Left forelimb (tissue), 1 donor: ENCODE measurements at regions not wholly inside any gene's neighbourhood (a gene's known extent, or its start where the extent isn't known, plus 50 kb on each side); places are given as distances from the start of the nearest gene placed in this dataset.
"Not testable (repeated sequence)": the region's sequence is repeated elsewhere in the genome, so short reads cannot be mapped to it uniquely, and the experiment has no call there.

Experiments
- DNase-seq: peaks from one replicate; pipeline ENCODE4 v3.0.0-alpha.2; 2018; ENCODE audit warnings: low spot score

DNA sequence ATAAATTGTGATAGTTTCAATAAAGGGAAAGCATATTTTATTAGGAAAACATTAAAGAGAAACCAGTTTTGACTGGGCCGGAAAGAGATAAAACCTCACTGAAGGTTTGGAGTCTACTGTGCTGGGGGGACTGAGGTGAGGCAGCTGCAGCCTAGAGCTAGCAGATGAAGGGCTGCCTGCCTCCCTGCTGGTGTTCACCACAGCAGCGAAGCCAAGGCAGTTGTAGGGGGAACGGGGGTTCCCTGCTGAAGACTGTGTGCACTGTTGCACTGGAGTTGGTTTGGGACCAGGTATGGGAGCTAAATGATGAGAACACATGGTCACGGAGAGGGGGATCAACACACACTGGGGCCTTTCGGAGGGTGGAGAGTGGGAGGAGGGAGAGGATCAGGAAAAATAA is 546.5 kb upstream of the SMIM31 start:
- no peak for DNase-seq

DNA sequence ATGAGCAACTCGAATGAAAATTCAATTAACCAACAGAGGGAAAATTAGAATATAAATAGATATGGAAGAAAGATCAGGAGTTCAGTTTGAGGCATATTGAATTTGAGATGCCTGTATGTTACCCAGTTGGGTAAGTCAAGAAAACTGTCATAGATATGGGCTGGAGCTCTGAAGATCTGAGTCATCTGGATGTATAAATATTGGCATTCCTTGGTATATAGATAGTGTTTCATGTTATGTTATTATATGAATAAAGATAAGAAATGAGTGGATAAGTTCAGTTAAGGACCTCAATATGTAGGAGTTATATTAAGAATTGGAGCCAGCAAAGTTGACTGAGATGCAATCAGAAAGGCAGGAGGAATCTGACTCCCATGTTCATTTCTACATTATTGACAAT is 543.6 kb upstream of the SMIM31 start:
- DNase-seq = no peak

DNA sequence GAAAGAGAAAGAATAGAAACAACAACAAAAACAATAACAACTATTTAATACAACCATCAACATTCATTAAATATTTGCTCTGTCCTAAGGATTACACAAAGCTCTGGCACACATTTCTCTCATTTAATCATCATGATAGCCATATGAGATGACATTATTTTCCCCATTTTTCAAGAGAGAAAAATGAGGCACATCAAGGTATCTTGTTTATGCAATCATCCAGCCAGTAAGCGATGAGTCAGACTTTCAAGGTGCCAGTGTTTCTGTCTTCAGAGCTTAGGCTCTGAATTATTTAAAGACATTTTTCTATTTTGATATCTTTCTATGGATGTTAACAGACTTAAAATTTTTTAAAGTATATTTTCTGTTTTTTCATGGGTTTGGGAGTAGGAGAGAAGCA is 541.8 kb upstream of the SMIM31 start:
- no peak for DNase-seq

DNA sequence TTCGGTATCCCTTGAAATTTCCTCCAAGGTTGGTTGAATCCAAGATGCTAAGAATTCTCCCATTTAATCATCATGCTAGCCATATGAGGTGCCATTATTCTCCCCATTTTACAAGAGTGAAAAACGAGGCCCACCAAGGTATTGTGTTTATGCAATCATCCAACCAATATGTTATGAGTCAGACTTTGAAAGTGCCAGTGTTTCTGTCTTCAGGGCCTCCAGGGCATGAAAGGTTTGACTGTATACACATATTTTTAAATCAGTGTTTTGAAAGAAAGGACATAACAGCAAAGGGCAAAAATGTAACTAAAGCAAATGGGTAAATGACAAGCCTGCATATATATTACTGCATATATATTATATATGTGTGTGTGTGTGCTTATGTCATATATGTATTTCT is 541.2 kb upstream of the SMIM31 start:
- no peak for DNase-seq

DNA sequence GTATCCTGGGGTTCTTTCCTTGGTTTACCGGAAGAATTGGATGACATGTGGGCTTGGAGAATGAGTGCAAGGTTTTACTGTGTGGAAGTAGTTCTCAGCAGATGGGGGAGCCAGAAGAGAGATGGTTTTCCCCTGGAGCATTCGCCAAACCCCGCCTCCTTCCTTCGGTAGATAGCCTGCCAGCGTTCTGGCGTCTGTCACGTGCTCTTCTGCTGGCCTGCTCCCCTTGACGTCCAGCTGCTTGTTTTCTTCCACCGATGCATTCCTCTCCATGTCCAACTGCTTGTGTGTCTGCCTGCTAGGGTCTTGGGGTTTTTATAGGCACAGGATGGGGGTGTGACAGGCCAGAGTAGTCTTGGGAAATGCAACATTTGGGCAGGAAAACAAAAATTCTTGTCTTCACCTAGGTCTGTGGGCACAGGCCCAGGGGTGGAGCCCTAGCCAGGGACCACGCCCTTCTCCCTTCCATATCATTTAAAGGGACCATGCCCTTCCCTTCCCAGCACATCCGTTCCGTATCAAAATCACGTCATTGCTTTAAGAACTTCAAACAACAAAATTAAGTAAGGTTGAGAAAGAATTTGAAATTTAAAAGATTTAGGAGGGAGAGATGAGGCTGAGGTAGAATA is 538.7 kb upstream of the SMIM31 start:
- DNase-seq = no peak

DNA sequence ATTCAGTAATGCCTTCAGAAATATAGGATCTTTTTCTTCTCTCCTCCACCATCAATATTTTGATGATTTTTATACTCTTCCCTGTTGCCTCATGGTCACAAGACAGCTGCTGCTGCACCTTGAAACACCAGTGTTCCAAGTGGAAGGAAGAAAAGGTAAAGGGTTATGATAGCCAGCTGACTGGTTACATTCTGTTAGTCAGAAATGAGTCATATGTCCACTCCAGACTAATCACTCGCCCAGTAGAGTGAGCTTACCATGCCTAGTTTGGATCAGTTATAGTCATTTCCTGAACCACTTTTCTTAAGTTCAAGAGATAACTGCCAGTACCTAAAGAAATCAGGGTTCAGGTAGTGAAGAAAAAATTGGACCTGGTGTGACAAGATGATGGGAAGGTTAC is 532.3 kb upstream of the SMIM31 start:
- no peak for DNase-seq

DNA sequence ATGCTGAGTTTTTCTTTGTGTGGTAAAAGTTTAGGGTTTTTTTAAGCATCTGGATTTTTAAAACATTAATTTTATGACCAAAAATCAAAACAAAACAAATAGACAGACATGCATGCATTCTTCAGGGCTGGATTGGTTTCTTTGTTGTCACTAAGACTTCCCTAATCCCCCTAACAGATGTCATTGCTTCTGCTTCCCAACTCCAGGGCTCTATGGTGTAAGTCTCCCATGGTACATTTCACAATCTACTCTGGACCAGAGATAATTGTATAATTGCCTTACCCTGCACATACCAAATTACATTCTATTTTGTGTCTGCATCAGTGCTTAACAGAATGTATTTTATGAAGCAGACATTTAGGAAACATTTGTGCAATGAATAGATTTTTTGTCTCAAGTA is 529.1 kb upstream of the SMIM31 start:
- no peak for DNase-seq

DNA sequence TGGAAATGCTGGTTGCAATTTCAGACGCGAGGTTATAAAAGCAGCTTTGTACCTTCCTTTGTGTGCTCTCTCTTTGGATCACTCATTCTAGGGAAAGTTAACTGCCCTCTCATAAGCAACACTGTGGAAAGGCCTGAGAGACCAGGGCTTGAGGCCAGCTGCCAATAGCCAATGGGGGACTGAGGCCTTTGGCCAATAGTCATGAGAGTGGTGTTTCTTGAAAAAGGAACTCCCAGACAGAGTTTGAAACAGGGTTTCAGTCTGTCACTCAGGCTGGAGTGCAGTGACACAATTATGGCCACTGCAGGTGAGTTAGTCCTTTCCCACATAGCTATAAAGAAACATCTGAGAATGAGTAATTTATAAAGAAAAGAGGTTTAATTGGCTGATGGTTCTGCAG is 524.7 kb upstream of the SMIM31 start:
- DNase-seq = no peak

DNA sequence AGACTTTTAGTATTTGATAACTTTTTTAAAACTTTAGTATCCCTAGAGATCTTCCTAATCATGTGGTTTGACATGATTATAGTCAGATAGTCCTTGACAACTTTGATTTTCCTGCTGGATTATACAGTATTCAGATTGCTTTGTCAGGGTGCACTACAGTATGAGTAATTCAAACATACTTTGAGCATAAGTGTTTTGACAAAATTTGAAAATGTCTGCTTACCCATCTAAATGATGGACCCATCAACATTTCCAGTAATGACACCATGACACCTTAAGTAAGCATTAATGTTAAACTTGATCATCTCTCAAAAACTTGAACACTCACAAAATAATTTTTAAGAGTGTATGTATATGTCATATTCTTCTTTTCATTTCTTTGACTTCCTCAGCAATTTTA is 514.5 kb upstream of the SMIM31 start:
- no peak for DNase-seq

DNA sequence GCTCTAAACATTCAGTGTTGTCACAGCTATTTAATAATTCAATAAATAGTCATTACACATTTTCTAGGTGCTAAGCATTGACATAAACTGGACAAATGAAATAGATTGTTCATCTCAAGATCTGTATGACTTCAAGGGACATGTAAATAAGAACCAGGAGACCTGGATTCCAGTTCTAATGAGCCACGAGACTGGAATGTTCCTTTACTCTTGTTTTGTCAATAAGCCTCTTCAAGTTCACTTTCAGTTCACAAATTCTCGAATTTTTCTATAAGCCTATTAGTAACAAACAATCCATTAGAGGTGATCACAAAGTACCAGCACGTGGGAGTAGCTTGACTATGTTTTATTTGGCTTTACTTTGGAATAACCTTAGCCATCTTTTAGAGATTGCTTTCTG is 514.0 kb upstream of the SMIM31 start:
- DNase-seq = no peak

DNA sequence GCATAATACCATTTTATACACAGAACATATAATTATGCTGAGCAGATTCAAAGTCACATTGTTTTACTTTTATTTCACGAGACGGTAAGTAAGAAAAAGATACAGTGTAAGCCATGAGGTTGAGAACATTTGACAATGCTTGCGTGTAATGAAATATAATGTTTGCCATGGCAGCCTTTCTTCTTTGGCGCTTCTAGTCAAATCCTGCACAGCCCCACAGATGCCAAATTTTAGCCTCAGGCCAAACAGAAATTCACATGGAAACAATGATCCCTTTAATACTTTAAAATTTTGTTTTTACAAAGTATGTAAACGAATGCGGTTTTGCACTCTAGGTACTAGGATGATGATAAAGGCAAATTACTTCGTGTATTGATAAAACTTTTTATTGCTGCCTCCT is 502.7 kb upstream of the SMIM31 start:
- DNase-seq = no peak

DNA sequence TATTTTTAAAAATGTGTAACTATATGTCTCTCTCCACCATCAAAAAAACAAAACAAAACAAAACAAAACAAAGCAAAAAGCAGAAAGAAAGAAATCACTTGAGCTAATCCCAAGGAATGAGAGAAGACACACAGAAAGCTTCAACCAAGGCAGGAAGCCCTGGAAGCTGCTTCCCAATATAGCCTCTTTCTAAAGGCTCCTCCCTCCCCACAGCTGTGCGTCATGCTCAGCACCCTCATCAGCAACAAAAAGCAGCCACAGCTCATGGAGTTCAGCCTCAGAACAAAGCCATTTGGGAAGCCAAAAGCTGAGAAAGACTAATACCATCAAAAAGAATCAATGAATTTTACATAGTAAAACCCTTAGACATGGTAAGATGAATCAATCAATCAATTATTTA is 501.6 kb upstream of the SMIM31 start:
- DNase-seq = no peak

DNA sequence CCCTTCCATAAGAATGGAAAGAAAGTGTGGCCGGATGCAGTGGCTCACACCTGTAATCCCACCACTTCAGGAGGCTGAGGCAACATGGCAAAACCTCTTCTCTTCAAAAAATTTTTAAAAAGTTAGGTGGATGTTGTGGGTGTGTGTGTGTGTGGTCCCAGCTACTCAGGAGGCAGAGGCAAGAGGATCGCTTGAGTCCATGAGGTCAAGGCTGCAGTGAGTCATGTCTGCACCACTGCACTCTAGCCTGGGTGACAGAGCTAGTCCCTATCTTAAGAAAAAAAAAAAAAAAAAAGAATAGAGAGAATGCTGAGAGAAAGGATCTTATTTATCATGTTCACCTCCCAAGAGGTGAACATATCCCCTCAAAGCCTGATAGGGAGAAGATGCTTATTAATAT is 492.1 kb upstream of the SMIM31 start:
- no peak for DNase-seq

DNA sequence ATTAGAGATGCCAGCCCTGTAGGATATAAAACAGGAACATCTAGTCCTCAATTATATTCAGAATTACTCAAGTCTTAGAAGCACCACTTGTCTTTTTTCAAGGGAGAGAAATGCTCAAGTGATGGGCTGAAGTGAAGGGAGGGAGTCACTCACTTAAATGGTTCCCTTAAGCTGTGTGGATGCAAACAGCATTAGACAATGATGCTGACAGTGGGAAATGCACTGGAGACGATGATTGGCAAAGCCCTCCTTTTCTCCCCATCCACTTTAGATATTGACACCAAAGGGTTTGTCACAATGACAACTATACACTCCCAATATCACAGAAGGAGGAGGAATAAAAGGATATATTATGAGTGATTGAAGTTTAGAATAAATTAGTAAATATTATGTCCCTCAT is 491.4 kb upstream of the SMIM31 start:
- DNase-seq = not testable (repeated sequence)

DNA sequence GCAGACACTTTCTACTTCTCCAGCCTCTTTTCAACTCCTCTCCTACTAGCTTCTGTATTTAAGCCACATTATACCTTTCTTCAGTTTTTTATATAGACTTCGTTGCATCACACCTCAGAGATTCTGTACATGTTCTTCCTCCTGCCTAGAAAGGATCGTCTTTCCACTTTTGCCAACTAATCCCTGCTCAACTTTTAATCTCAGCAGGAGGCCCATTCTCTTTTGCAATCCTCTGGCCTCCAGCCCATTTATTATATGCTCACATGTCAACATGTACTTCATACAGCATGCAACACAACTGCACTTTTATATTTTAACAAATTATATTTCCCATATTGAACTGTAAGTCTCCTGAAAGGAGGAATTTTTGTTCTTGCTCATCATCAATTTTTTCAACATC is 476.5 kb upstream of the SMIM31 start:
- DNase-seq = not testable (repeated sequence)

DNA sequence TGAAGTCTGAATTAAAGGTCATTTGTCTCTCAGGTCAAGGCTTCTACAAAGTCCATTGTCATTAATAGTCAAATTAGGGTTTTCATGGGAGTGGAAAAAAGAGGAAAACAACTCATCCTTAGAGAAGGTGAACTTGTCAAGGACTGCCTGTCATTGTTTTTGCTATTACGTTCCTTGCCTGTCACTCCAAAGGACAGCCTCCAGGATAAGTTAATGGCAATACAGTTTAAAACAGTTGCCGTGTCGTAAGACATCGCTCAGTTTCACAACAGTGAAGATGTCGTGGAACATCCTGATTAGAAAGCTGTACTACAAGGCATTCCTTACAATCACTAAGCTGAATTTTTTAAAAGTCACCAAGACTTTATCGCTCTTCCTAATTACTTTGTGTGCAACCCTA is 466.8 kb upstream of the SMIM31 start:
- DNase-seq = no peak

DNA sequence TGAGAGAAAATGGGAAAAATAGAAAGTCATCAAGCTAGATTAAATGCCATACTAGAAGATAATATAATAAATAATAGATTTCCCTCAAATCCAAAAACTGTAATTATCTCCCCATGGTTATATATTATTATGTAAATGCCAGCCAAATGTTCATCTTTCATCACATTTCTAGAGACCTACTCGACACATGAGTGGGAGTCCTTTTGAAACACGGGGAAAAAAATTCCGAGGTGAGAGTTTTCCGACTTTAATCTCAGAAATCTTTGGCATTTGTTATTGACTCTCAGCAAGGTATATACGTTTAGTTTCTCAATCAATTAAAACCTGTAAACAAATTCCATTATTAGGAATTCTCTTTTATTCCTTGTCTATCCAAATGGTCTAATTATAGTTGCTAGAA is 465.4 kb upstream of the SMIM31 start:
- DNase-seq = no peak

DNA sequence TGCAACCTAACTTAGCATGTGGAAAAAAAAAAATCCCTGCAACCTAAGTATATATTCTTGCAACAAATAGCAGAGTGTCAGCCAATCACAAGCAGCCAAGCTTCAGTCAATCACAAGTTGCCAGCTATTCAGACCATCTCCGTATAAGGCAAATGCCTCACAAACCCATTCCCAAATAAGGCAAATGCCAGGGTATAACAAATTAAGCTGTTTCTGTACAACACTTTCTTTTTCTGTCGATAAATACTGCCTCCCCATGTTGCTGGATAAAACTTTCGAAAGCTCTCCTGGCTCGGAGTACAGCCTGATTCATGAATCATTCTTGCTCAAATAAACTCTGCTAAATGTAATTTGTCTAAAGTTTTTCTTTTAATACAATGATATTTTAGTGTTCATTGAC is 460.7 kb upstream of the SMIM31 start:
- DNase-seq = no peak

DNA sequence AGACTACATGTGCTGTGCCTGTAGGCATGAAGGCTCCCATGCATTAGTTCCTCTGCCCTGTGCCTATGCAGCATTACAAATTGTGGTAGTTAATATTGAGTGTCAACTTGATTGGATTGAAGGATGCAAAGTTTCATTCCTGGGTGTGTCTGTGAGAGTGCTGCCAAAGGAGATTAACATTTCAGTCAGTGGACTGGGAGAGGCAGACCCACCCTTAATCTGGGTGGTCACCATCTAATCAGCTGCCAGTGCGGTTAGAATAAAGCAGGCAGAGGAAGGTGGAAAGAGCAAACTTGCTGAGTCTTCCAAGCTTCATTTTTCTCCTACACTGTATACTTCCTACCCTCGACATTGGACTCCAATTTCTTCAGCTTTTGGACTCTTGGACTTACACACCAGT is 460.2 kb upstream of the SMIM31 start:
- no peak for DNase-seq

DNA sequence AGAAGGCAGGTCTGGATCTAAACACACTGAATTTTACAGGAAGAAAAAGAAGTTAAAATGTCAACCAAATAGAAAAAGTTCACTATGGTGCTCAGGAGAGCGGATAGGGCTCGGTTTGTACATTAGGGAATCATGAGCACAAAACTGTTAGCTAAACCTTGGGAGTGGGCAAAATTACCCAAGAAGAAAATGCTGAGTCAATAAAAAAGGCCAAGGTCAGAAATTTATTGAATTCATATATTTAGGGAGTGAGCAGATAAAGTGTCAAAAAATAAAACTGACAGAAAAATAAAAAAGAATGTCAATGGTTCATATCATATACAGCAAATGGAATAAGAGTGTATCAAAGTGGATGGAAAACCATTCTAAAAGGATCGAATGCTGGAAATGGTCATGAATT is 452.5 kb upstream of the SMIM31 start:
- no peak for DNase-seq

DNA sequence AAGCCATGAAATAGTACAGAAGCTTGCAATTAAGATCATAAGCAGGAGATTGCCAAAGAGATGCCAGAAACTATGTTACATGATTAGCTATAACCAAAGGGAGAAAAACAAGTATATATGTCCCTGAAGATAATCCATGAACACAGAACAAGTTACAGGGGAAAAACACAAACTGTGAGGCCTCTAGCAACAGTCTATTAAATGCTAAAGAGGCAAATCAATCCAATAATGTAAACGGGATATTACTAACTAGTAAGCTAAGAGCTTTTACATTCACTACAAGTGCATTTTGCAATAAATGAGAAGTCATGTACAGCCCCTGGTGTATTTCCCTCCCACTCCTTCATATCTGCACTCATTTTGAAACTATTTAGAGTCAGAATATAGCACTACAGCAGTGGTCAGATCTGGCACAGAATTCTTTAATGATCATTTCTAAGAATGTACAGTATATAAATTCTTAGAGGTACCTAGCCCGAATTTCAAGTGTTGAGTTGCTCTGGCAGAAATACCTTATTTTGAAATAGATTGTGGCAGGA is 449.8 kb upstream of the SMIM31 start:
- no peak for DNase-seq

DNA sequence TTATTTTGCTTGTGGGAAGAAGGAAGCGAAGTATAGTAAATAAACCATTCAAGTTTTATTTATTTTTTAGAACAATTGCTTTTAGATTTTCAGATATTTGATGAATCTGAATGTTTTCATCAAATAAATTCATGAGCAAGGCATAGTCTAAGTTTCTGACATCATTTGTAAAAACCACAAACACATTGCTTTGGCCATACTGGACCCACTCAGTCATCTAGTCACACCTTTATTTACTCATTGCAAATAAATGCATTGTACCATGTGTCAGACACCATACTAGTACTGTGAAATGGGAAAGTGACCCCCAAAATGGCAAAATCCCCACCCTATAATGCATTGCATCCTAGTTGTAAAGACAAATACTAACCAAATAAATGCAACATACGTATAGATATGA is 449.1 kb upstream of the SMIM31 start:
- DNase-seq = no peak

DNA sequence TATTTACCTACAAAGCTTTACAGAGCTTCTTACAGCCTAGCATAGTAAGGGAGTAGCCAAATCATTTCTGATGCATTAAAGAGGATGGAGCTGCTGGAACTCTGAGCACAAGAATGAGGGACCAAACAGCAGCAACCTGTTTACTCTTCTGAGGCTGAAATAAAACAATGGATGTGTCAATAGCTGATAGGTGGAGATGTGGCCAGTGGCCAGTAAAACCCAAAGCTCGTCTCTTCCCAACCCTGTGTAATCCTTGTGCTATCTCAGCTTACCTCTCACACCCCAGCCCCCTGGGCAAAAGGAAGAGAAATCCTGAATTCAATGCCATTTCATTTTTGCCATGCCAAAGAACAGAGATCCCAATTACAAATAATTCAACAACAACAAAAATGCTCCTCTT is 446.7 kb upstream of the SMIM31 start:
- DNase-seq = no peak

DNA sequence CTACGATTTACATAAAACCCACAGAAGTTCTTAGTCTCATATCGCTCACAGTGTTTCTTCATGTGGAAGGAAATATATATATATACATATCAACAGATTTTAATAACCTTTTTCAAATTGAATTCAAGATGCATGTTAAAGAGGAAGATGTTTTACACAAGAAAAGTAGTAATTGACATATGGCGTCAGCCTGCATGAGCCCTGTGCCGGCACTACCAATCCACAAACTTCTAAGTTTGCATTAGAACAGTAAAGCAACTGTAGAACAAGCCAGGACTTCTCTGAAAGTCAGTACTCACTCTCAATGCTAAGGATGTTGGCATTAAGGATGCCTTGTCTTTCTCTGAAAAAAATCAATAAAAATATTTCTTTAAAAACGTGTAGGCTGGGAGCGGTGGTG is 441.3 kb upstream of the SMIM31 start:
- DNase-seq = no peak

DNA sequence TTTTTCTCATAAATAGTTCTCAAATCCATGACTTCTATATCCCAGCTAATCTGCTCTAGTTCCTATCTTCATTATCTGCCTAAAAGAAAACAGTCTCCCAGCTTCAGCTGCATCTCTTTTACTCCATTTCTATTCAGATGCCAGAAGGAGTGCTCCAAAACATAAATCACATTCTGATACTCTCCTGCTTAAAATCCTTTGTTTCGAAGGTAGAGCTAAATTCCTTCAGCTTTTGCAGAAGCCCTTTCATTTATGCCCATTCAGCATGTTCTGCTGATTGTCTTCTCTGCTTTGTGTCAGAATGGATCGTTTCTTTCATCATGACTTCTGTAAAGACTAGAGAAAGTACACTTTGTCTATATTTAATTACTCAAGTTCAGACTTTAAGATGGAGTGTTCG is 440.1 kb upstream of the SMIM31 start:
- DNase-seq = no peak
